Thyroid gland (tissue), 4 donors: ENCODE measurements at regions not wholly inside any gene's neighbourhood (a gene's known extent, or its start where the extent isn't known, plus 50 kb on each side); places are given as distances from the start of the nearest gene placed in this dataset.

Experiments used
- POLR2A ChIP-seq, 2 donors: fragments of 450-650 bp; IDR thresholded peaks; one replicate each; pipeline ENCODE4 v1.6.1; 2017; ENCODE audit warnings: antibody characterized with exemption in 2 of 2, mild to moderate bottlenecking in 2 of 2, moderate library complexity in 1 of 2
- TF ChIP-seq, protein P1 (sequence below), 6 experiments: fragments of 200-600 bp in 3 of 6; fragments of 450-650 bp in 3 of 6; sonication (generic) in 3 of 6; IDR thresholded peaks; one replicate each; pipeline ENCODE4 v1.5.1; 2016 to 2019; ENCODE audit warnings: antibody characterized with exemption in 6 of 6, mild to moderate bottlenecking in 2 of 6, inconsistent platforms in 1 of 6, moderate library complexity in 1 of 6

DNA sequence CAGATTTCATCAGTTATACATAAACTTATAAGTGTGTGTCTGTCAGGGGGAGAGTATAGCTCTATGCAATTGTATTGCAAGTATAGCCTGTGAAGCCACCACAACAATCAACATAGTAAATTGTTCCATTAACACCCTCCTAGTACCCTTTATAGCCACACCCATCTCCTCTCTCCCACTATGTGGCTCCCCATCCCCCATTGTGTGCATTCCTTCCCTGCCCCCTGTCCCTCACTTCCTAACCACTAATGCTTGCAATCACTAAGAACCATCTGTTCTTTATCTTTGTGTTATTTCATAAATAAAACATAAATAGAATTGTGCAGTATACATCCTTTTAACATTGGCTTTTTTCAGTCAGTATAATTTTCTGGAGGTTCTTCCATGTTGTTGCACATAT is 83.1 kb upstream of the SLC5A12 start:
- TF ChIP-seq, protein P1, sequence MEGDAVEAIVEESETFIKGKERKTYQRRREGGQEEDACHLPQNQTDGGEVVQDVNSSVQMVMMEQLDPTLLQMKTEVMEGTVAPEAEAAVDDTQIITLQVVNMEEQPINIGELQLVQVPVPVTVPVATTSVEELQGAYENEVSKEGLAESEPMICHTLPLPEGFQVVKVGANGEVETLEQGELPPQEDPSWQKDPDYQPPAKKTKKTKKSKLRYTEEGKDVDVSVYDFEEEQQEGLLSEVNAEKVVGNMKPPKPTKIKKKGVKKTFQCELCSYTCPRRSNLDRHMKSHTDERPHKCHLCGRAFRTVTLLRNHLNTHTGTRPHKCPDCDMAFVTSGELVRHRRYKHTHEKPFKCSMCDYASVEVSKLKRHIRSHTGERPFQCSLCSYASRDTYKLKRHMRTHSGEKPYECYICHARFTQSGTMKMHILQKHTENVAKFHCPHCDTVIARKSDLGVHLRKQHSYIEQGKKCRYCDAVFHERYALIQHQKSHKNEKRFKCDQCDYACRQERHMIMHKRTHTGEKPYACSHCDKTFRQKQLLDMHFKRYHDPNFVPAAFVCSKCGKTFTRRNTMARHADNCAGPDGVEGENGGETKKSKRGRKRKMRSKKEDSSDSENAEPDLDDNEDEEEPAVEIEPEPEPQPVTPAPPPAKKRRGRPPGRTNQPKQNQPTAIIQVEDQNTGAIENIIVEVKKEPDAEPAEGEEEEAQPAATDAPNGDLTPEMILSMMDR (IDR thresholded peaks at IDR 0.05): no peak
- TF ChIP-seq POLR2A (IDR thresholded peaks at IDR 0.05): no peak
